GM12864 (cell line): ENCODE measurements at regions not wholly inside any gene's neighbourhood (a gene's known extent, or its start where the extent isn't known, plus 50 kb on each side); places are given as distances from the start of the nearest gene placed in this dataset.

Source experiments
- DNase-seq: peaks from one replicate; pipeline ENCODE4 v3.0.0-alpha.2; 2011; ENCODE audit warnings: low read depth
- H3K4me3 ChIP-seq: 2 replicates; pipeline ENCODE4 v1.5.1; 2011; ENCODE audit warnings: mild to moderate bottlenecking, low read depth, low read length, control low read depth
- CTCF ChIP-seq: IDR thresholded peaks from 2 replicates; pipeline ENCODE4 v1.5.1; 2011; ENCODE audit warnings: low read depth, mild to moderate bottlenecking, moderate library complexity, low read length, control low read depth, inconsistent platforms; ENCODE audit errors: missing control alignments

- DNase-seq: no peak
- no peak for TF ChIP-seq CTCF
- H3K4me3 ChIP-seq: no peak overlapping the region
Measured at GRCh38 chr2:122736279-122736678, 980.8 kb downstream of the TSN start.

- TF ChIP-seq CTCF: no peak
- no peak for DNase-seq
- no peak overlapping the region for H3K4me3 ChIP-seq
Measured at GRCh38 chr2:122737429-122738077, 982.1 kb downstream of the TSN start.

- H3K4me3 ChIP-seq: no peak overlapping the region
- no peak for TF ChIP-seq CTCF
- no peak for DNase-seq
Measured at GRCh38 chr2:122739732-122740593, 984.5 kb downstream of the TSN start.

- DNase-seq: no peak
- TF ChIP-seq CTCF: no peak
- no peak overlapping the region for H3K4me3 ChIP-seq
Measured at GRCh38 chr2:122740594-122740948, 985.1 kb downstream of the TSN start.

GRCh38 chr2:122741403-122741802 lies 986.0 kb downstream of the TSN start:
- DNase-seq: no peak
- no peak overlapping the region for H3K4me3 ChIP-seq
- TF ChIP-seq CTCF: no peak

GRCh38 chr2:122743021-122743675 lies 987.7 kb downstream of the TSN start:
- TF ChIP-seq CTCF: no peak
- H3K4me3 ChIP-seq: no peak overlapping the region
- DNase-seq: no peak

GRCh38 chr2:122745603-122746002 lies 990.2 kb downstream of the TSN start:
- H3K4me3 ChIP-seq: no peak overlapping the region
- TF ChIP-seq CTCF: no peak
- no peak for DNase-seq
